NCI-H146 treated with DMSO at 0.1 percent for 48 hours (cell line): ENCODE measurements at regions not wholly inside any gene's neighbourhood (a gene's known extent, or its start where the extent isn't known, plus 50 kb on each side); places are given as distances from the start of the nearest gene placed in this dataset.
A peak's percentile ranks its signal among the peaks of the same experiment; 100 is the strongest.
"Not testable (repeated sequence)": the region's sequence is repeated elsewhere in the genome, so short reads cannot be mapped to it uniquely, and the experiment has no call there.

Experiments used
- DNase-seq: peaks from one replicate; lab custom pipeline; 2025; ENCODE audit not compliant: unreplicated experiment; lab: John Stamatoyannopoulos, UW

DNA sequence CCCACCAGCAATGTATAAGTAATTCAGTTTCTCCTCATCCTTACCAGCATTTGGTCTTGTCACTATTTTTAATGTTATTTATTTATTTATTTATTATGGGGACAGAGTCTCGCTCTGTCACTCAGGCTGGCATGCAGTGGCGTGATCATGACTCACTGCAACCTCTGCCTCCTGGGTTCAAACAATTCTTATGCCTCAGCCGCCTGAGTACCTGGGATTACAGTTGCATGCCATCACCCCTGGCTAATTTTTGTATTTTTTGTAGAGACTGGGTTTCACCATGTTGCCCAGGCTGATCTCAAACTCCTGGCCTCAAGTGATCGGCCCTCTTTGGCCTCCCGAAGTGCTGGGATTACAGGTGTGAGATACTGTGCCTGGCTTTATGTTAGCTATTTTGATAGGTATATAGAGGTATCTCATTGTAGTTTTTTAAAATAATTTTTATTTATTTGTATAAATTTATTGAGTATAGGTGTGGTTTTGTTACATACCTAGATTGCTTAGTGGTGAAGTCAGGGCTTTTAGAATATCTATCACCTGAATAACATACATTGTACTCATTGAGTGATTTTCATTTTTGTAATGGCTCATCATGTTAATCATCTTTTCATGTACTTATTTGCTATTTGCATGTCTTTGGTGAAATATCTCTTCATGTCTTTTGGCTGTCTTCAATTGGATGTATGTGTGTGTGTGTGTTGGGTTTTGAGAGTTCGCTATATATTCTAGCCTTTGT is 53.3 kb downstream of the TANC2 start:
- DNase-seq: no peak

DNA sequence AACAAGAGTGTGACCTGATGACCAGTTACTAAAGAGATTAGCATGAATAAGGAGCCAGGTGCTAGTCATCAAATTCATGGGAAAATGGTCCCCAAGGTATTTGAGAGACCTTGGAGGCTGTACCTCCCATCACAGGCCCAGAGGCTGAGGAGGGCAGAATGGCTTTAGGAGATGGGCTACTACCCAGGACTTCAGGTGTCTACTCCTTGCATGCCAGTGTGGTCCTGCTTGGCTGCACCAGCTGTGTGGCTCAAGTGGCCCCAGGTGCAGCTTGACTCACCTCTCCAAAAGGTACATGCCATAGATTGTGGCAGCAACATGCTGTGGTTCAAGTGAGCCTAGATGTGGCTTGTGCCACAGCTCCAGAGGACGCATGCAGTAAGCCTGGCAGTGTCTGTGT is 56.5 kb downstream of the TANC2 start:
- no peak for DNase-seq

DNA sequence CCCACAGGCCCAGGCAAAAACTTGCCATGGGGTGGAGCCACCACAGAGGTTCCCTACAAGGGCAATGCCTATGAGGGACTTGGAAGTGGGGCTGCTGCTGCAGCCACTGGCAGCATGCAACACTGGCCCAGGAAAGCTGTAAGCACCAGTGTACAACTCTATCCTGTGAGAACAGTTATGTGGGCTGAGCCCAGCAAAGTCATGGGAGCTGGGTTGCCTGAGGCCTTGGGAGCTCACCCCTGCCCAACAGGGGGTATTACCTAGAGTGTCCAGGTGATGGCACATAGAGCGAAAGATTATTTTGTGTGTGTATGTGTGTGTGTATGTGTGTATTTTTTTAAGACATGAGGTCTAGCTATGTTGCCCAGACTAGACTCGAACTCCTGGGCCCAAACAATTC is 57.0 kb downstream of the TANC2 start:
- no peak for DNase-seq

GRCh38 chr17:63024201-63024600 is 58.2 kb downstream of the TANC2 start:
- no peak for DNase-seq

DNA sequence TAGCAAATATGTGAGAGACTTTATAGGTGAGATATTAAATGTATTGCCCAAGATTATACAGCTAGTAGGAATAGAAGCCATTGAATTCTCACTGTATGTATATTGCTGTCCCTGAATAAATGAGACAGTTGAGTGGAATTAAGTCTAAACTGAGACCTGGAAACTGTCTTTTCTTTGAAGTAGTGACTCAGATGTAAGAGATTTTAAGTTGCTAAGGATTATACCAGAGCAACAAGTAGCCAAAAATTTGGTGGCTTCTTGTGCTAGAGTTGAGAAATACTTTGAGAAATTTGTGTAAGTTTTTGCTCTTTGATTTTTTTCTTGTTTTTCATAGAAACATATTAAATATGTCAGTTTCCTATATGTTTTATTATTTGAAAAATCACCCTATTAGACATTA is 58.7 kb downstream of the TANC2 start:
- no peak for DNase-seq

GRCh38 chr17:63025637-63026036 is 59.6 kb downstream of the TANC2 start:
- DNase-seq: not testable (repeated sequence)

GRCh38 chr17:63029541-63029940 is 63.5 kb downstream of the TANC2 start:
- no peak for DNase-seq

GRCh38 chr17:63032142-63032541 is 66.1 kb downstream of the TANC2 start:
- DNase-seq: no peak

- DNase-seq: no peak
These were observed 67.1 kb downstream of the TANC2 start for GRCh38 chr17:63033142-63033541.

- DNase-seq: no peak
These were observed 69.2 kb downstream of the TANC2 start for GRCh38 chr17:63035271-63035670.

DNA sequence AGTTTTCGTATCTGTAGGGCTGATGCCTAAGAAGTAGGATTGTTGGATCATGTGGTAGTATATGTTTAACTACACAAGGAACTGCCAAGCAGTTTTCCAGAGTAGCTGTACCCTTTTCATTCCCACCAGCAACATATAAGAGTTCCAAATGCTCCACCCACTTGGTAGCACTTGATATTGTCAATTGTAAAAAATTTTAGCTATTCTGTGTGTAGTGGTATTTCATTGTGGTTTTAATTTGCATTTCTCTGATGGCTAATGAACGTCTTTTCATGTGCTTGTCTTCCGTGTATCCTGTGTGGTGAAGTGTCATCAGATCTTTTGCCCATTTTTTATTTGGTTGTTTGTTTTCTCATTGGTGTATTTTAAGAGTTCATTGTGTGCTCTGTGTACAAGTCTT is 69.7 kb downstream of the TANC2 start:
- no peak for DNase-seq

GRCh38 chr17:63039342-63039741 is 73.3 kb downstream of the TANC2 start:
- peak; percentile 13 for DNase-seq

DNA sequence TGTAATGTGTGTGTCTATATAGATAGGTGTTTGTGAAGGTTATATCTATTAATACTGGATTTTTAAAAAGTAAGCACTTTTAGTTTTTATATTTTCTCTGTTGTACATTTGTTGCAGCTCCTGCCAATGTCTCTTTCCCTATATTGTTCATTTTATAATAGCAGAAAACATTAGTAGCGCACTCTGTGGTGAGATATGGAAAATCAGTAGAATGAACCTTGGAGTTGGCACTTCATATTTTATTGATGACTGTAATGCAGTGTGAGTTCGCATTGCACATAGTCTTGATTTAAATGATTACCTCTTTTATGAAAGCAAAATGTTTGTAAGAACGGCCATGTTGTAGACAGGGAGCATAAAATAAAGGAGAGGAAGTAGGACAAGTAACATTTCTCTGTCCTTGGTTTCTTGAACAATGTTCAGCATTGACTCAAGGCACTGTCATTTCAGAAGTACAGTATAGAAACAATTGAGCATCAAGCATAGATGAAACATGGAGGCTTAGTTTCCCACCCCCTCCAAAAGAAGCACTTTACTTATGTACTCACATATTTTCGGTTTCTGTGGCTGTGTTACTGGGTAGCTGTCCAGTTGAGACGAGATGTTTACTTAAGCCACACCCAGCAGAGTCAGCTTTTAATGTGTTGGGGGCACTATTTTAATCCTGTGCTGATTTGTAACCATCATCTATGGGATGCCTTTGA is 74.0 kb downstream of the TANC2 start:
- DNase-seq: peak; percentile 19

DNA sequence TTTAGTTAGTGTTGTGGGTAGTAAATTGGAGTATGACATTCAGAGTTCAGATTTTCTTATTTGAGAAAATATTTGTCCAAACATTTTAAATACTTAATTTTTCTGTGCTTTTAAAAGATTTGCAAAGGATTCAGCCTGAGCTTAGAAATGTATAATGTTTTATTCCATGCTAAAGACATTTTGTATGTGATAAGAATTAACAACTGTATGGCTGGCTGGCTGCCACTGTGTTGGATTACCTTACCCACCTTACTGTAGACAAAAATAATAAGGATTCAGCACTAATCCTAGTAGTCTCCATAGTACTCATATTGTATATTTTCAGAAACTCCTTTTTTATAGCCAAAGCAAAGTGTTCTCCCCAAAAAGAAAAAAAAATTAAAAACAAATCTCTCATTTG is 74.8 kb downstream of the TANC2 start:
- no peak for DNase-seq

- no peak for DNase-seq
These were observed 75.2 kb downstream of the TANC2 start for GRCh38 chr17:63041251-63041650.

DNA sequence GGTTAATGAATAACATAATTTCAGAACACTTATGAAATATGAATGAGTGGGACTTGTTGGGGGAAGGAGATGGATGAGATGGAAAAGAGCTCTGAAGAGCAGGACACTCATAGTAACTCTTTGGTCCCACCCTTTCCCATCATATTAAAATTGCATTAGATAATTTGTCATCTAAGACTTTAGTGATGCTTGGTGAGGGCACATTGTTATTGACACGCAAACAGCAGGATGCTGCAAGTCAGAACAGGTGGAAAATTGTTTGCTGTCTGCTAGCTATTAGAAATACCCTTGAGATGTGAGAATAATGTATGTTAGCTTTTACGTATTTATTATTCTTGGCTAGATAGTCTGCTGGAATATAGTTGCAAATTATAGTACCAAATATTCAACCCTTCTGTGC is 75.7 kb downstream of the TANC2 start:
- DNase-seq: peak; percentile 26

DNA sequence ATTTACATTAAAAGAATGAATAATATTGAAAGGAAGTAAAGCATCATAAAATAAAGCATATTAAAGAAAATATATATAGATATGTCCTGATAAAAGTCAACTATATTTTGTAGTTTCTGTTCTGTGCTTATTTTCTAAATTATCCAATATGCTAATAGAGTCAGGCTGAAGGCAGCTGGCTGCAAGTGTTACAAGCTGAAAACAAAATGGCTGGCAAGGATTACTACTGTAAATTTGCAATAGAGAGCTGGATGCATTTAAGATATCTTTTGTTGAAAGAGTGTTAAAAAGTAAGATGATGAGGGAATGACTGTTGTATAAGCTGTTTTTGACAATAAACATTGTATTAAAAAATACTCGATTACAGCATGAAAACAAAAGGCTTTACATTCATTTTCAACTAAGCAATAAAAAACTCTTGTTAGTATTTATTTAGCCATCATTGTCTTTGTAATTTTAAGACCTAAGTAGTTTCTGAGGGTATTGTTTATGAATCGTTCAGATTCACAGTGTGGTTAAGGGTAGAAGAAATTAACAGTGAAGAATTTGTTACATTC is 76.3 kb downstream of the TANC2 start:
- no peak for DNase-seq

- not testable (repeated sequence) for DNase-seq
These were observed 91.5 kb downstream of the TANC2 start for GRCh38 chr17:63057560-63057959.

DNA sequence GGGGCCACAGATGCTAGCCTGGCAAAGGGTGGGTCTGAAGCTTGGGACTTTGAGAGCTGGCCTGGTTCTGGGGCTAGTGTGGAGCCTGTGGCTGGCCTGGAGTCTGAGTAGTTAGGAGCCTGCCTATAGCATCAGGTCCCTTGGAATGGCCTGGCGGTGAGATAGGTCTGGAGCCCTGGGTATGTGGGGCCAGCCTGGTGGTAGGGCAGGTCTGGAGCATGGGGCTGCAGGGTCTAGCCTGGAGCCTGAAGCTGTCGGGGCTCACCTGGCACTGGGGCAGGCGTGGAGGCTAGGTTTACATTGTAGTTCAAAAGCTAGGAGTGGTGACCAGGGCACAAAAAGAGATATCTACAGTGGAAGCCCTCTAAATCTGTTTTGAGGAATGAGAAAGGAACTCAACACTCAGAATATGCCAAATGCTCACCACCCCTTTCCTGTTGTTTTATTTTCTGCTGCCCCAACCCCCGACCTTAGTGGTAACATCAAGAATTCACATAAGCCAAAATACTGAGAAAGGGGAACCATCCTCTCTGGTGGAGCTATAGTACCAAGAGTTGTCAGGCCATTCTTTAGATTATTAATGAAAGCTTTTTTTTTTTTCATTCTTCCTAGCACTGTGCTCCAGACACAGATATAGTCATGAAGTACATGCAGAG is 100.3 kb downstream of the TANC2 start:
- no peak for DNase-seq

DNA sequence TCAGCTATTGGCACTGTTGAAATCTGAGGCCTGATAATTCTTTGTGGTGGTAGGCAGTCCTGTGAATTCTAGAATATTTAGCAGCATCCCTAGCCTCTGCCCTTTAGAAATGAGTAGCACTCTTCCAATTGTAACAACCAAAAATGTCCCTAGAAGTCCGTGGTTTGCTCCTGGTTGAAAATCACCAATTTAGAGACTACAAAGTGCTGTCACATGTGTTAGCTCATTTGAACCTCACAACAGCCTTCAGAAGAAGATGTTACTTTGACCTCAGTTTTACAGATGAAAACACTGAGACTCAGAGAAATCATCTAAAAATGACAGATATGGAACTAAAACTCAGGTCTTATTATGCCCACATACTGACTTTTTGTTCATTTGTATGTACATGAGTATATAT is 103.2 kb downstream of the TANC2 start:
- no peak for DNase-seq

- DNase-seq: no peak
These were observed 104.0 kb downstream of the TANC2 start for GRCh38 chr17:63070031-63070430.

DNA sequence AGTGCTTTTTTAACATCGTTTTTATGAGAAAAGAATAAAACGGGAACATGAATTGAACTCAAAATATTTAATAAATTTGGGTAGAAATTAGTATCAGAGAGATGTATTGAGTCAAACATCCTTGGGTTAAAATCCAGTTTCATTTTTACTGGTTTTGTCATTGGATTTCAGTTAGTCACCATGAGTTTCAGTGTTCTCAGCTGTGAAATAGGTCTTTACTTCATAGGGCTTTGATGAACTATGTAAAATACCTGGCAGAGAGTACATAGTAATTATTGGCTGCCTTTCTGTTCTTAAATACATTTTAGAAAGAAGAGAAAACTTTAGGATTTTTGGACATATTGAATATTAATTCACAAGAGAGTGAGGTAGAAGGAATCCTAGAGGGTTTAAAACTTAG is 105.8 kb downstream of the TANC2 start:
- DNase-seq: no peak
